HEK293 (cell line): ENCODE measurements at regions not wholly inside any gene's neighbourhood (a gene's known extent, or its start where the extent isn't known, plus 50 kb on each side); places are given as distances from the start of the nearest gene placed in this dataset.

ENCODE experiments used
- CTCF ChIA-PET: fragments of 350-600 bp; formaldehyde crosslinking; extraction: SDS; loops from one replicate; lab custom pipeline; 2021; ENCODE audit warnings: antibody characterized with exemption; lab: Yijun Ruan, JAX
- POLR2A ChIA-PET: fragments of 300-600 bp; formaldehyde crosslinking; extraction: SDS; loops from one replicate; lab custom pipeline; 2020; ENCODE audit warnings: antibody characterized with exemption, inconsistent platforms; lab: Yijun Ruan, JAX
- H3K27ac ChIP-seq: fragments of 200-500 bp; sonication (Bioruptor generic); 2 replicates; pipeline ENCODE4 v1.5.1; 2014; ENCODE audit warnings: low read depth, low read length, control low read depth, inconsistent platforms; ENCODE audit errors: extremely low read depth
- H3K36me3 ChIP-seq, 2 experiments: fragments of 200-500 bp in 1 of 2; sonication (Bioruptor generic) in 1 of 2; 1 replicate in 1 of 2; 2 replicates in 1 of 2; pipeline ENCODE4 v1.5.1; 2014 to 2017; ENCODE audit warnings: inconsistent platforms in 2 of 2, low read length in 2 of 2; ENCODE audit not compliant: control insufficient read depth in 2 of 2, insufficient read depth in 1 of 2
- H3K4me1 ChIP-seq: fragments of 200-500 bp; sonication (Bioruptor generic); 2 replicates; pipeline ENCODE4 v1.5.1; 2014; ENCODE audit warnings: mild to moderate bottlenecking, low read length, inconsistent platforms; ENCODE audit not compliant: control insufficient read depth, insufficient read depth
- H3K4me3 ChIP-seq: 2 replicates; pipeline ENCODE4 v1.5.1; 2011; ENCODE audit warnings: low read depth, mild to moderate bottlenecking, control low read depth, low read length, moderate library complexity
- H3K9me3 ChIP-seq: fragments of 200-500 bp; sonication (Bioruptor generic); 2 replicates; pipeline ENCODE4 v1.5.1; 2014; ENCODE audit warnings: low read depth, low read length, inconsistent platforms; ENCODE audit not compliant: control insufficient read depth, insufficient read depth
- GFI1B ChIP-seq: fragments of 450-650 bp; formaldehyde crosslinking; IDR thresholded peaks from 2 replicates; pipeline ENCODE4 v1.5.1; 2016; ENCODE audit warnings: missing biosample characterization, missing genetic modification characterization
- GLI2 ChIP-seq: fragments of 450-650 bp; formaldehyde crosslinking; IDR thresholded peaks from 2 replicates; pipeline ENCODE4; 2017; ENCODE audit warnings: missing biosample characterization, missing genetic modification characterization, low read depth, borderline replicate concordance
- HOXA7 ChIP-seq: sonication (generic); formaldehyde crosslinking; IDR thresholded peaks from 2 replicates; pipeline ENCODE4 v1.8.1; 2022; ENCODE audit warnings: missing genetic modification reagents, borderline replicate concordance
- KLF8 ChIP-seq: fragments of 450-650 bp; formaldehyde crosslinking; IDR thresholded peaks from 2 replicates; pipeline ENCODE4 v1.5.1; 2016; ENCODE audit warnings: missing biosample characterization, missing genetic modification characterization
- RBAK ChIP-seq: fragments of 450-650 bp; formaldehyde crosslinking; IDR thresholded peaks from 2 replicates; pipeline ENCODE4 v1.5.1; 2016; ENCODE audit warnings: missing biosample characterization, missing genetic modification characterization
- SALL2 ChIP-seq: fragments of 450-650 bp; formaldehyde crosslinking; IDR thresholded peaks from 2 replicates; pipeline ENCODE4 v1.5.0; 2017; ENCODE audit warnings: missing biosample characterization, mild to moderate bottlenecking, missing genetic modification characterization, borderline replicate concordance
- YY1 ChIP-seq: fragments of 450-650 bp; formaldehyde crosslinking; IDR thresholded peaks from 2 replicates; pipeline ENCODE4 v1.5.1; 2018; ENCODE audit warnings: missing biosample characterization, missing genetic modification characterization
- ZBTB17 ChIP-seq: fragments of 450-650 bp; formaldehyde crosslinking; IDR thresholded peaks from 2 replicates; pipeline ENCODE4 v1.5.1; 2016; ENCODE audit warnings: missing biosample characterization, missing genetic modification characterization
- ZNF155 ChIP-seq: fragments of 450-650 bp; formaldehyde crosslinking; IDR thresholded peaks from 2 replicates; pipeline ENCODE4 v1.5.1; 2016; ENCODE audit warnings: missing biosample characterization, missing genetic modification characterization
- ZNF169 ChIP-seq: fragments of 450-650 bp; formaldehyde crosslinking; IDR thresholded peaks from 2 replicates; pipeline ENCODE4 v1.5.1; 2016; ENCODE audit warnings: missing biosample characterization, missing genetic modification characterization
- ZNF175 ChIP-seq: fragments of 450-650 bp; formaldehyde crosslinking; IDR thresholded peaks from 2 replicates; pipeline ENCODE4 v1.5.1; 2016; ENCODE audit warnings: missing biosample characterization, missing genetic modification characterization
- ZNF266 ChIP-seq: fragments of 450-650 bp; formaldehyde crosslinking; IDR thresholded peaks from 2 replicates; pipeline ENCODE4 v1.5.1; 2016; ENCODE audit warnings: missing biosample characterization, missing genetic modification characterization, low read depth
- ZNF501 ChIP-seq: fragments of 450-650 bp; formaldehyde crosslinking; IDR thresholded peaks from 2 replicates; pipeline ENCODE4 v1.5.1; 2016; ENCODE audit warnings: missing biosample characterization, missing genetic modification characterization
- ZNF596 ChIP-seq: fragments of 450-650 bp; IDR thresholded peaks from 2 replicates; pipeline ENCODE4 v1.5.0; 2018; ENCODE audit warnings: missing biosample characterization, mild to moderate bottlenecking, missing genetic modification characterization, moderate library complexity
- ZNF600 ChIP-seq: fragments of 450-650 bp; formaldehyde crosslinking; IDR thresholded peaks from 2 replicates; pipeline ENCODE4 v1.5.1; 2016; ENCODE audit warnings: missing biosample characterization, missing genetic modification characterization
- ZNF610 ChIP-seq: fragments of 450-650 bp; formaldehyde crosslinking; IDR thresholded peaks from 2 replicates; pipeline ENCODE4 v1.5.1; 2016; ENCODE audit warnings: missing biosample characterization, missing genetic modification characterization, borderline replicate concordance
- ZNF747 ChIP-seq: fragments of 450-650 bp; formaldehyde crosslinking; IDR thresholded peaks from 2 replicates; pipeline ENCODE4 v1.5.1; 2016; ENCODE audit warnings: missing biosample characterization, missing genetic modification characterization
- ZSCAN16 ChIP-seq: fragments of 450-650 bp; formaldehyde crosslinking; IDR thresholded peaks from 2 replicates; pipeline ENCODE4 v1.5.1; 2016; ENCODE audit warnings: missing biosample characterization, missing genetic modification characterization
- TF ChIP-seq, protein P1 (sequence below): fragments of 450-650 bp; formaldehyde crosslinking; IDR thresholded peaks from 2 replicates; pipeline ENCODE4 v1.5.1; 2016; ENCODE audit warnings: missing biosample characterization, missing genetic modification characterization
- TF ChIP-seq, protein P2 (sequence below): fragments of 450-650 bp; formaldehyde crosslinking; IDR thresholded peaks from 2 replicates; pipeline ENCODE4 v1.5.1; 2017; ENCODE audit warnings: missing biosample characterization, missing genetic modification characterization
- TF ChIP-seq, protein P3 (sequence below): fragments of 450-650 bp; formaldehyde crosslinking; IDR thresholded peaks from 2 replicates; pipeline ENCODE4 v1.5.1; 2016; ENCODE audit warnings: missing biosample characterization, missing genetic modification characterization, borderline replicate concordance
- TF ChIP-seq, protein P4 (sequence below): fragments of 450-650 bp; formaldehyde crosslinking; IDR thresholded peaks from 2 replicates; pipeline ENCODE4 v1.5.1; 2016; ENCODE audit warnings: missing biosample characterization, missing genetic modification characterization
- TF ChIP-seq, protein P5 (sequence below): fragments of 450-650 bp; formaldehyde crosslinking; IDR thresholded peaks from 2 replicates; pipeline ENCODE4 v1.5.1; 2016; ENCODE audit warnings: missing biosample characterization, missing genetic modification characterization

DNA sequence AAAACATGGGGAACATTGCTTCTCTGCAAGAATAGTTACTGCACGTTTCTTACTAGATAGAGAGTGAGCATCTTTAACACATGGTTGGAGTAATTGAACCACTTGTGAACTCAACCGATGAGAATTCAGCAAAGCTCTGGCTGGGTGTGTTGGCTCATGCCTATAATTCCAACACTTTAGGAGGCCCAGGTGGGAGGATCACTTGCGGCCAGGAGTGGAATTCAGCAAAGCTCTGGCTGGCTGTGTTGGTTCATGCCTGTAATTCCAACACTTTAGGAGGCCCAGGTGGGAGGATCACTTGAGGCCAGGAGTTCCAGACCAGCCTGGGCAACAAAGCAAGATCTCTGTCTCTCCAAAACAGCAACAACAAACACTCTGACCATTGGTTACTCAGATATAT lies 865.9 kb downstream of the KCNJ2 start (continued):
- TF ChIP-seq HOXA7 (CRISPR knock-in tag) = no peak
- no peak for TF ChIP-seq ZNF155 (tag by site-specific recombination)
- no peak for TF ChIP-seq RBAK (tag by site-specific recombination)
- no peak for TF ChIP-seq KLF8 (tag by site-specific recombination)
- no peak for TF ChIP-seq ZNF600
- TF ChIP-seq, protein P1, sequence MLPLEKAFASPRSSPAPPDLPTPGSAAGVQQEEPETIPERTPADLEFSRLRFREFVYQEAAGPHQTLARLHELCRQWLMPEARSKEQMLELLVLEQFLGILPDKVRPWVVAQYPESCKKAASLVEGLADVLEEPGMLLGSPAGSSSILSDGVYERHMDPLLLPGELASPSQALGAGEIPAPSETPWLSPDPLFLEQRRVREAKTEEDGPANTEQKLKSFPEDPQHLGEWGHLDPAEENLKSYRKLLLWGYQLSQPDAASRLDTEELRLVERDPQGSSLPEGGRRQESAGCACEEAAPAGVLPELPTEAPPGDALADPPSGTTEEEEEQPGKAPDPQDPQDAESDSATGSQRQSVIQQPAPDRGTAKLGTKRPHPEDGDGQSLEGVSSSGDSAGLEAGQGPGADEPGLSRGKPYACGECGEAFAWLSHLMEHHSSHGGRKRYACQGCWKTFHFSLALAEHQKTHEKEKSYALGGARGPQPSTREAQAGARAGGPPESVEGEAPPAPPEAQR (tag by site-specific recombination) = no peak
- TF ChIP-seq SALL2 (tag by site-specific recombination) = no peak

DNA sequence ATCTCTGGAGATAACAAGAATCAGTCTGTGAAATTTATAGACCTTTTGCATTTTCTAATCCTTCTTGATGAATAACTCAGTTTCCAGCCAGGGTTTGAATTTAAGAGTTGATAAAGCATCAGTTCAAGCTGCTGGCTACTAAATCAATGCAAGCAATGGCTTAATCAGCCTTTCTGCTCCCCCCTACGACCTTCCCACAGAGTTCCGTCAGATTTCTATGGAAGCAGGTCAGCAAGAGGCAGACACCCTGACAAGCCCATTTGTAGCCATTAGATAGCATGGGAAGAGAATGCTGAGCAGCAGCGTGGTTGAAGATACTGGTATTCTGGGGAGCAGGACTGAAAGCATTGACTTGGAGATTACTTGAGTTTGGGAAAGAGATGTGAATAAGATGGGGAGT lies 868.1 kb downstream of the KCNJ2 start:
- TF ChIP-seq ZNF747 (tag by site-specific recombination) (no peak), ZNF169 (tag by site-specific recombination) (no peak), YY1 (tag by site-specific recombination) (no peak), ZNF175 (tag by site-specific recombination) (no peak), ZNF266 (tag by site-specific recombination) (no peak), ZBTB17 (tag by site-specific recombination) (no peak), ZNF610 (tag by site-specific recombination) (no peak), GFI1B (tag by site-specific recombination) (no peak), ZNF501 (tag by site-specific recombination) (no peak), GLI2 (no peak), ZSCAN16 (tag by site-specific recombination) (no peak), ZNF596 (no peak)
- TF ChIP-seq, protein P2, sequence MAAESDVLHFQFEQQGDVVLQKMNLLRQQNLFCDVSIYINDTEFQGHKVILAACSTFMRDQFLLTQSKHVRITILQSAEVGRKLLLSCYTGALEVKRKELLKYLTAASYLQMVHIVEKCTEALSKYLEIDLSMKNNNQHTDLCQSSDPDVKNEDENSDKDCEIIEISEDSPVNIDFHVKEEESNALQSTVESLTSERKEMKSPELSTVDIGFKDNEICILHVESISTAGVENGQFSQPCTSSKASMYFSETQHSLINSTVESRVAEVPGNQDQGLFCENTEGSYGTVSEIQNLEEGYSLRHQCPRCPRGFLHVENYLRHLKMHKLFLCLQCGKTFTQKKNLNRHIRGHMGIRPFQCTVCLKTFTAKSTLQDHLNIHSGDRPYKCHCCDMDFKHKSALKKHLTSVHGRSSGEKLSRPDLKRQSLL (tag by site-specific recombination) = no peak
- TF ChIP-seq, protein P3, sequence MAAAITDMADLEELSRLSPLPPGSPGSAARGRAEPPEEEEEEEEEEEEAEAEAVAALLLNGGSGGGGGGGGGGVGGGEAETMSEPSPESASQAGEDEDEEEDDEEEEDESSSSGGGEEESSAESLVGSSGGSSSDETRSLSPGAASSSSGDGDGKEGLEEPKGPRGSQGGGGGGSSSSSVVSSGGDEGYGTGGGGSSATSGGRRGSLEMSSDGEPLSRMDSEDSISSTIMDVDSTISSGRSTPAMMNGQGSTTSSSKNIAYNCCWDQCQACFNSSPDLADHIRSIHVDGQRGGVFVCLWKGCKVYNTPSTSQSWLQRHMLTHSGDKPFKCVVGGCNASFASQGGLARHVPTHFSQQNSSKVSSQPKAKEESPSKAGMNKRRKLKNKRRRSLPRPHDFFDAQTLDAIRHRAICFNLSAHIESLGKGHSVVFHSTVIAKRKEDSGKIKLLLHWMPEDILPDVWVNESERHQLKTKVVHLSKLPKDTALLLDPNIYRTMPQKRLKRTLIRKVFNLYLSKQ = no peak
- TF ChIP-seq, protein P4, sequence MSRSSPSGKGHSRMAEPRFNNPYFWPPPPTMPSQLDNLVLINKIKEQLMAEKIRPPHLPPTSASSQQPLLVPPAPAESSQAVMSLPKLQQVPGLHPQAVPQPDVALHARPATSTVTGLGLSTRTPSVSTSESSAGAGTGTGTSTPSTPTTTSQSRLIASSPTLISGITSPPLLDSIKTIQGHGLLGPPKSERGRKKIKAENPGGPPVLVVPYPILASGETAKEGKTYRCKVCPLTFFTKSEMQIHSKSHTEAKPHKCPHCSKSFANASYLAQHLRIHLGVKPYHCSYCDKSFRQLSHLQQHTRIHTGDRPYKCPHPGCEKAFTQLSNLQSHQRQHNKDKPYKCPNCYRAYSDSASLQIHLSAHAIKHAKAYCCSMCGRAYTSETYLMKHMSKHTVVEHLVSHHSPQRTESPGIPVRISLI = no peak
- TF ChIP-seq, protein P5, sequence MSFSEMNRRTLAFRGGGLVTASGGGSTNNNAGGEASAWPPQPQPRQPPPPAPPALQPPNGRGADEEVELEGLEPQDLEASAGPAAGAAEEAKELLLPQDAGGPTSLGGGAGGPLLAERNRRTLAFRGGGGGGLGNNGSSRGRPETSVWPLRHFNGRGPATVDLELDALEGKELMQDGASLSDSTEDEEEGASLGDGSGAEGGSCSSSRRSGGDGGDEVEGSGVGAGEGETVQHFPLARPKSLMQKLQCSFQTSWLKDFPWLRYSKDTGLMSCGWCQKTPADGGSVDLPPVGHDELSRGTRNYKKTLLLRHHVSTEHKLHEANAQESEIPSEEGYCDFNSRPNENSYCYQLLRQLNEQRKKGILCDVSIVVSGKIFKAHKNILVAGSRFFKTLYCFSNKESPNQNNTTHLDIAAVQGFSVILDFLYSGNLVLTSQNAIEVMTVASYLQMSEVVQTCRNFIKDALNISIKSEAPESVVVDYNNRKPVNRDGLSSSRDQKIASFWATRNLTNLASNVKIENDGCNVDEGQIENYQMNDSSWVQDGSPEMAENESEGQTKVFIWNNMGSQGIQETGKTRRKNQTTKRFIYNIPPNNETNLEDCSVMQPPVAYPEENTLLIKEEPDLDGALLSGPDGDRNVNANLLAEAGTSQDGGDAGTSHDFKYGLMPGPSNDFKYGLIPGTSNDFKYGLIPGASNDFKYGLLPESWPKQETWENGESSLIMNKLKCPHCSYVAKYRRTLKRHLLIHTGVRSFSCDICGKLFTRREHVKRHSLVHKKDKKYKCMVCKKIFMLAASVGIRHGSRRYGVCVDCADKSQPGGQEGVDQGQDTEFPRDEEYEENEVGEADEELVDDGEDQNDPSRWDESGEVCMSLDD (tag by site-specific recombination) = no peak
- H3K4me3 ChIP-seq = no peak overlapping the region
- ChIA-PET POLR2A (no interaction called here), CTCF (interaction anchor here (0.6 kb wide), 2 partner anchors 90 to 271 kb away, joined by 3 to 4 read pairs; no protein-coding TSS in a partner anchor)
- no peaks in the 10 kb centered on the region for H3K36me3 ChIP-seq
- H3K9me3 ChIP-seq = no peaks in the 10 kb centered on the region
- H3K27ac ChIP-seq = no peak overlapping the region
- no peaks in the 10 kb centered on the region for H3K4me1 ChIP-seq
